WI38 (cell line): ENCODE measurements at regions not wholly inside any gene's neighbourhood (a gene's known extent, or its start where the extent isn't known, plus 50 kb on each side); places are given as distances from the start of the nearest gene placed in this dataset.
"Not testable (repeated sequence)": the region's sequence is repeated elsewhere in the genome, so short reads cannot be mapped to it uniquely, and the experiment has no call there.

ENCODE experiments used
- H3K4me3 ChIP-seq: 2 replicates; pipeline ENCODE4 v1.5.1; 2011; ENCODE audit warnings: low read depth, mild to moderate bottlenecking, control low read depth, low read length
- CTCF ChIP-seq: IDR thresholded peaks from 2 replicates; pipeline ENCODE4 v1.5.1; 2012; ENCODE audit warnings: low read depth, mild to moderate bottlenecking, control low read depth, low read length

- no peak for TF ChIP-seq CTCF
Observed at GRCh38 chr20:48019940-48020339, 234.7 kb upstream of the SULF2 start.

GRCh38 chr20:48019496-48019895, 234.2 kb upstream of the SULF2 start:
- TF ChIP-seq CTCF: no peak

More at GRCh38 chr20:48019940-48020339, 234.7 kb upstream of the SULF2 start:
- no peak overlapping the region for H3K4me3 ChIP-seq

GRCh38 chr20:48018851-48019250, 233.6 kb upstream of the SULF2 start:
- H3K4me3 ChIP-seq: not testable (repeated sequence)

More at GRCh38 chr20:48019496-48019895, 234.2 kb upstream of the SULF2 start:
- no peak overlapping the region for H3K4me3 ChIP-seq

GRCh38 chr20:48017992-48018391, 232.7 kb upstream of the SULF2 start:
- TF ChIP-seq CTCF: no peak

GRCh38 chr20:48017509-48017908, 232.2 kb upstream of the SULF2 start:
- TF ChIP-seq CTCF: no peak

More at GRCh38 chr20:48017992-48018391, 232.7 kb upstream of the SULF2 start:
- no peak overlapping the region for H3K4me3 ChIP-seq

GRCh38 chr20:48015943-48016723, 230.9 kb upstream of the SULF2 start:
- H3K4me3 ChIP-seq: no peak overlapping the region
- no peak for TF ChIP-seq CTCF

More at GRCh38 chr20:48017509-48017908, 232.2 kb upstream of the SULF2 start:
- no peak overlapping the region for H3K4me3 ChIP-seq

- no peak overlapping the region for H3K4me3 ChIP-seq
- TF ChIP-seq CTCF: no peak
Observed at GRCh38 chr20:48015141-48015910, 230.0 kb upstream of the SULF2 start.
